Gastroesophageal sphincter (tissue), 3 donors: ENCODE measurements at regions not wholly inside any gene's neighbourhood (a gene's known extent, or its start where the extent isn't known, plus 50 kb on each side); places are given as distances from the start of the nearest gene placed in this dataset.

Experiments used
- CTCF ChIP-seq, 4 experiments: fragments of 200-600 bp in 2 of 4; fragments of 450-650 bp in 2 of 4; sonication (generic) in 1 of 4; IDR thresholded peaks; one replicate each; pipeline ENCODE4 v1.5.1; 2017 to 2019; ENCODE audit warnings: antibody characterized with exemption in 4 of 4, mild to moderate bottlenecking in 2 of 4, moderate library complexity in 2 of 4
- EP300 ChIP-seq: sonication (generic); formaldehyde crosslinking; IDR thresholded peaks from one replicate; pipeline ENCODE4 v1.6.1; 2017; ENCODE audit warnings: antibody characterized with exemption, mild to moderate bottlenecking
- POLR2A ChIP-seq, 2 donors: fragments of 450-650 bp; IDR thresholded peaks; one replicate each; pipeline ENCODE4 v1.6.1; 2017; ENCODE audit warnings: antibody characterized with exemption in 2 of 2, mild to moderate bottlenecking in 2 of 2, moderate library complexity in 1 of 2
- POLR2AphosphoS5 ChIP-seq: sonication (generic); formaldehyde crosslinking; IDR thresholded peaks from one replicate; pipeline ENCODE4 v1.6.1; 2017; ENCODE audit warnings: antibody characterized with exemption

DNA sequence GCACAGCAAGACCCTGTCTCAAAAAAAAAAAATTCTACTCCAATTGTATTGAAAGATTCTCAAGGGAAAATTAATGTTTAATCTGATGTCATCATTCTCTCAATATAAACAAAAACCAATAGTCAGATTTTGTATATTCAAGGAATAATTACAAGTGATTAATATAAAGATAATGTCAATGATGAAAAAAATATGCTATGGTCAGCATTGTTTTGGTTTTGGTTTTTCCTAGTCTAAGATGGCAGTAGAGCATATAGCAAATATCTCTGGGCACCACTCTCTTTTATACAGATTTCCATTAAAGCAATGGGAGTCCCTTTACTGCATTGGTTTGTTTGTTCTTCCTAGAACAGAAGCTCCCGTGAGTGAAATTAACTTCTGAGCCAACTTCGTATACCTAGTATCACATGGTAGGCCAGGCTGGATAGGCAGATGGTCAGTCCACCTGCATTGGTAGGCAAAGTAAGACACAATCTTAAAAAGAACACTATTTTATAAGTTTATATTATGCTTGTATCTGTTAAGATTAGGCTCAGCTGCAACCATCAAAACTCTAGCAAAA, 523.8 kb upstream of the JARID2 start:
- TF ChIP-seq CTCF (IDR thresholded peaks at IDR 0.05) (no peak), POLR2A (IDR thresholded peaks at IDR 0.05) (no peak), POLR2AphosphoS5 (no peak), EP300 (no peak)
